Muscle of leg (tissue), 3 donors: ENCODE measurements at regions not wholly inside any gene's neighbourhood (a gene's known extent, or its start where the extent isn't known, plus 50 kb on each side); places are given as distances from the start of the nearest gene placed in this dataset.
A peak's percentile ranks its signal among the peaks of the same experiment; 100 is the strongest.
"Not testable (repeated sequence)": the region's sequence is repeated elsewhere in the genome, so short reads cannot be mapped to it uniquely, and the experiment has no call there.

Experiments used
- DNase-seq: peaks from one replicate; pipeline ENCODE4 v3.0.0; 2013
- H3K27ac ChIP-seq: one replicate; pipeline ENCODE4 v1.5.1; 2013; ENCODE audit warnings: mild to moderate bottlenecking, low read length, control low read depth
- H3K27me3 ChIP-seq: one replicate; pipeline ENCODE4 v1.6.1; 2013; ENCODE audit warnings: low read length; ENCODE audit not compliant: control insufficient read depth, insufficient read depth
- H3K36me3 ChIP-seq: one replicate; pipeline ENCODE4 v1.6.1; 2013; ENCODE audit warnings: low read length; ENCODE audit not compliant: control insufficient read depth, insufficient read depth
- H3K4me1 ChIP-seq: one replicate; pipeline ENCODE4 v1.6.1; 2013; ENCODE audit warnings: low read length; ENCODE audit not compliant: control insufficient read depth, insufficient read depth
- H3K4me3 ChIP-seq: one replicate; pipeline ENCODE4 v1.5.1; 2013; ENCODE audit warnings: low read length, control low read depth
- H3K9me3 ChIP-seq: replicated peaks from 2 replicates; pipeline ENCODE4 v1.6.1; 2013; ENCODE audit warnings: low read depth, low read length; ENCODE audit not compliant: control insufficient read depth
- WGBS: methylation state at CpG from one replicate; pipeline ENCODE4 v1.1.5; 2013; ENCODE audit warnings: missing lambda C conversion rate; ENCODE audit not compliant: insufficient coverage; 5-methylcytosine and 5-hydroxymethylcytosine counted together

- 71% methylated on average over 6 of the region's 17 CpGs for WGBS
- Histone ChIP-seq H3K9me3 (no peaks in the 10 kb centered on the region), H3K4me1 (no peaks in the 10 kb centered on the region), H3K4me3 (no peak overlapping the region), H3K27me3 (no peaks in the 10 kb centered on the region), H3K27ac (no peak overlapping the region), H3K36me3 (no peaks in the 10 kb centered on the region)
- peak; percentile 19 for DNase-seq
Observed at GRCh38 chr17:70947636-70948565, 778.6 kb downstream of the KCNJ2 start.

GRCh38 chr17:70953140-70953539 is 783.8 kb downstream of the KCNJ2 start:
- not testable (repeated sequence) for H3K36me3 ChIP-seq, H3K4me3 ChIP-seq, H3K27me3 ChIP-seq, DNase-seq, H3K27ac ChIP-seq, H3K4me1 ChIP-seq, H3K9me3 ChIP-seq
- WGBS: no CpG with 5 or more reads among the region's 1 CpG

- Histone ChIP-seq H3K4me1 (no peaks in the 10 kb centered on the region), H3K9me3 (no peaks in the 10 kb centered on the region), H3K4me3 (no peak overlapping the region), H3K36me3 (no peaks in the 10 kb centered on the region), H3K27me3 (no peaks in the 10 kb centered on the region), H3K27ac (no peak overlapping the region)
- 75% methylated on average over 4 of the region's 7 CpGs for WGBS
- no peak for DNase-seq
Observed at GRCh38 chr17:70955441-70955840, 786.1 kb downstream of the KCNJ2 start.

GRCh38 chr17:70956726-70957125 is 787.4 kb downstream of the KCNJ2 start:
- Histone ChIP-seq H3K4me1 (no peaks in the 10 kb centered on the region), H3K9me3 (no peaks in the 10 kb centered on the region), H3K27ac (no peak overlapping the region), H3K4me3 (no peak overlapping the region), H3K27me3 (no peaks in the 10 kb centered on the region), H3K36me3 (no peaks in the 10 kb centered on the region)
- no CpG with 5 or more reads among the region's 5 CpGs for WGBS
- peak; percentile 60 for DNase-seq

GRCh38 chr17:70961341-70961740 is 792.0 kb downstream of the KCNJ2 start:
- no peak for DNase-seq
- Histone ChIP-seq H3K4me3 (no peak overlapping the region), H3K27me3 (no peaks in the 10 kb centered on the region), H3K36me3 (no peaks in the 10 kb centered on the region), H3K9me3 (no peaks in the 10 kb centered on the region), H3K4me1 (no peaks in the 10 kb centered on the region), H3K27ac (no peak overlapping the region)
- WGBS: no CpG with 5 or more reads among the region's 3 CpGs

- no peak overlapping the region for H3K27ac ChIP-seq
- no peak for DNase-seq
- H3K9me3 ChIP-seq: peaks cover 2% of the 10 kb centered on the region
- H3K36me3 ChIP-seq: no peaks in the 10 kb centered on the region
- no peak overlapping the region for H3K4me3 ChIP-seq
- no peaks in the 10 kb centered on the region for H3K4me1 ChIP-seq
- no peaks in the 10 kb centered on the region for H3K27me3 ChIP-seq
- no CpG with 5 or more reads among the region's 3 CpGs for WGBS
Observed at GRCh38 chr17:70968302-70968701, 799.0 kb downstream of the KCNJ2 start.

GRCh38 chr17:70969521-70970034 is 800.2 kb downstream of the KCNJ2 start:
- no peaks in the 10 kb centered on the region for H3K4me1 ChIP-seq
- H3K36me3 ChIP-seq: no peaks in the 10 kb centered on the region
- no peak overlapping the region for H3K4me3 ChIP-seq
- H3K9me3 ChIP-seq: peaks cover 2% of the 10 kb centered on the region
- DNase-seq: no peak
- H3K27me3 ChIP-seq: no peaks in the 10 kb centered on the region
- 80% methylated on average over 1 of the region's 6 CpGs for WGBS
- H3K27ac ChIP-seq: no peak overlapping the region

GRCh38 chr17:70976447-70976846 is 807.1 kb downstream of the KCNJ2 start:
- Histone ChIP-seq H3K27me3 (no peaks in the 10 kb centered on the region), H3K4me1 (no peaks in the 10 kb centered on the region), H3K9me3 (no peaks in the 10 kb centered on the region), H3K36me3 (no peaks in the 10 kb centered on the region), H3K4me3 (no peak overlapping the region), H3K27ac (no peak overlapping the region)
- DNase-seq: no peak

GRCh38 chr17:70984873-70985272 is 815.5 kb downstream of the KCNJ2 start:
- Histone ChIP-seq H3K36me3 (no peaks in the 10 kb centered on the region), H3K4me1 (no peaks in the 10 kb centered on the region), H3K4me3 (no peak overlapping the region), H3K9me3 (peaks cover 14% of the 10 kb centered on the region), H3K27me3 (no peaks in the 10 kb centered on the region), H3K27ac (no peak overlapping the region)
- WGBS: no CpG with 5 or more reads among the region's 3 CpGs
- no peak for DNase-seq

GRCh38 chr17:70987867-70988340 is 818.6 kb downstream of the KCNJ2 start:
- H3K27me3 ChIP-seq: no peaks in the 10 kb centered on the region
- H3K9me3 ChIP-seq: peaks cover 14% of the 10 kb centered on the region
- H3K36me3 ChIP-seq: no peaks in the 10 kb centered on the region
- no peak overlapping the region for H3K4me3 ChIP-seq
- no peak for DNase-seq
- no peaks in the 10 kb centered on the region for H3K4me1 ChIP-seq
- H3K27ac ChIP-seq: no peak overlapping the region
- WGBS: no CpG with 5 or more reads among the region's 4 CpGs
